C4-2B (cell line): ENCODE measurements at regions not wholly inside any gene's neighbourhood (a gene's known extent, or its start where the extent isn't known, plus 50 kb on each side); places are given as distances from the start of the nearest gene placed in this dataset.

Experiments
- H3K27ac ChIP-seq: fragments of 450-650 bp; 2 replicates; pipeline ENCODE4 v1.5.1; 2017
- ZFX ChIP-seq: fragments of 450-650 bp; IDR thresholded peaks from 2 replicates; pipeline ENCODE4 v1.6.1; 2017
- TF ChIP-seq, protein P1 (sequence below): fragments of 450-650 bp; conservative IDR thresholded peaks from 2 replicates; pipeline ENCODE4 v1.5.1; 2017; ENCODE audit warnings: mild to moderate bottlenecking

DNA sequence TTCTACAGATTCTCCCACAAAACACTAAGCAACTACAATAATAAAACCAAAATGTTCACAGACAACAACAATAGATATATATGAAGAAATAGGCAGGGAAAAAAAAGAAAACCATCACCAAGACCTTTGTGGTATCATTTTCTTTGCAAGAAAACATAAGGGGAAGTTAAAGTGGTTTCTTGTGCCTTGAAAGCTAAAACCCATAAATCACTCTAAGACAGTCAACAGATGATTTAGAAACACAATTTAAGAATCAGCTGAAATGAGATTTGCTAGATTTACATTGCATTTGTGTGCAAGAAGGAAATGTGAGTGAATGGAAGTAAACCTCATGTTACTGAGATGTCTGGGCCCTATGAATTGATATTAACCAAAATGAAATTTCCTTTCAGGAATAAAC, 1265.4 kb upstream of the GJE1 start:
- TF ChIP-seq, protein P1, sequence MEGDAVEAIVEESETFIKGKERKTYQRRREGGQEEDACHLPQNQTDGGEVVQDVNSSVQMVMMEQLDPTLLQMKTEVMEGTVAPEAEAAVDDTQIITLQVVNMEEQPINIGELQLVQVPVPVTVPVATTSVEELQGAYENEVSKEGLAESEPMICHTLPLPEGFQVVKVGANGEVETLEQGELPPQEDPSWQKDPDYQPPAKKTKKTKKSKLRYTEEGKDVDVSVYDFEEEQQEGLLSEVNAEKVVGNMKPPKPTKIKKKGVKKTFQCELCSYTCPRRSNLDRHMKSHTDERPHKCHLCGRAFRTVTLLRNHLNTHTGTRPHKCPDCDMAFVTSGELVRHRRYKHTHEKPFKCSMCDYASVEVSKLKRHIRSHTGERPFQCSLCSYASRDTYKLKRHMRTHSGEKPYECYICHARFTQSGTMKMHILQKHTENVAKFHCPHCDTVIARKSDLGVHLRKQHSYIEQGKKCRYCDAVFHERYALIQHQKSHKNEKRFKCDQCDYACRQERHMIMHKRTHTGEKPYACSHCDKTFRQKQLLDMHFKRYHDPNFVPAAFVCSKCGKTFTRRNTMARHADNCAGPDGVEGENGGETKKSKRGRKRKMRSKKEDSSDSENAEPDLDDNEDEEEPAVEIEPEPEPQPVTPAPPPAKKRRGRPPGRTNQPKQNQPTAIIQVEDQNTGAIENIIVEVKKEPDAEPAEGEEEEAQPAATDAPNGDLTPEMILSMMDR, result no peak
- no peak for TF ChIP-seq ZFX
- no peak overlapping the region for H3K27ac ChIP-seq

DNA sequence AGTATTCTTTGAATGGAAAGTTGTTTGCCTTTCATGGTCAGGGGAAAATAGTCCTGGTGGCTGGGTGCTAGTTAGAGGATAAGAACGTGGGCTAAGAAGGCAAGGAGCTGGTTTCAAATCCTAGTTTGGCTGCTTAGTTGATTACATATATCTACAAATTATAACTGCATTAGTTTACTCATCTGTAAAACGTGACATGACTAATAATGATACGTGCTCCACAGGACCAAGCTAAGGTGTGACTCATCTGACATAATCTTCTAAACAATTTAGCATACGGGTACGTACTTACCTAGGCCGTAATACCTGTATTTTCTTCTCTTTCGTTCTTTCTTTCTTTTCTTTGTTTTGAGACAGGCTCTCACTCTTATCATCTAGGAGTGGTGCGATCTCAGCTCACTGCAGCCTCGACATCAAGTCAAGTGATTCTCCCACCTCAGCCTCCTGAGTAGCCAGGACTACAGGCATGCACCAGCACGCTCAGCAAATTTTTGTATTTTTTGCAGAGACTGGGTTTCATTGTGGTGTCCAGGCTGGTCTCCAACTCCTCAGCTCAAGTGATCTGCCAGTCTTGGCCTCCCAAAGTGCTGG, 1274.2 kb upstream of the GJE1 start:
- H3K27ac ChIP-seq, result no peak overlapping the region
- TF ChIP-seq ZFX, result no peak
- TF ChIP-seq, protein P1, result no peak

DNA sequence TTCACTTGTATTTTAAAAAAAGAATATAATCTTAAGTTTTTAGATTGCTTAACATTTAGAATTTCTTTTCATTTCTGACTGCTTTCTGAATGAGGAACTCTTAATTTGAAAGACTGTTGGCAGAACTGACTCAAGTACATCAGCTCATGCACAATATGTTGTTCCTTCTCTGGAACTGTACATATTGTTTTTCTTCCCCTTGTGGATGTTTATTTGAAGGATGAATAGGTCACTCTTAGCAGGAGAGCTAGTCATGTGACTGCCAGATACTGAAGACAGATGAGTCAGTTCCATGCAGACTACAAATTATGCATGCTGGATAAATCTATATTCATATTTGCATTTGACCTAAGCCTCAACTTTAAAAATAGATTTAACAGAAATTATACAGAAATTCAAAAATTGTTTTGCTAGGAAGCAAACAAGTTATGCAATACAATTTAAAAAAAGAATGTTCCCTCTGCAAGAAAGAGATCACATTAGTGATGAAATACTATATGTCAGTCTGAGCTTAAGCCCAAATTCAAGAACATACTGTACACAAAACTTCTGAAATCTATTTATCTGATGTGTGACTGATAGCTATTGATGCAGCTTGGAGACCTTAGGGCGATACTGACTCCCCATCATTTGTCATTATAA, 1274.9 kb upstream of the GJE1 start:
- TF ChIP-seq, protein P1, result no peak
- TF ChIP-seq ZFX, result no peak
- H3K27ac ChIP-seq, result no peak overlapping the region

DNA sequence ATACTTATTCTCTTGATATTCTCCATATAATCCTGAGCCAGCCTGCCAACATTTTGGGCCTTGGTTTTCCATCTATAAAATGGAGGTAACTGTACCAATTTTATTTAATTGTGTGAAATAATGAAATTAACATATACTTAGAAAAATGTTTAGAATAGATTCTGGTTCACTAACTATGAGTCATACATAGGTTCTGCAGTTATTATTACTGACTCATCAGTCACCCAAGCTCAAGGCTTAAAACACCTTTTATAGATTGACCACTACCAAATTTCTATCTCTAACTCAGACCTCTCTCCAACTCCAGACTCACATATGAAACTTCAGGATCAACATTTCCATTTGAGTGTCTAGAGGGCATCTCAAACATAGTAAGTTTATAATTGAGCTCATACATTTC, 1277.2 kb upstream of the GJE1 start:
- TF ChIP-seq, protein P1, result no peak
- TF ChIP-seq ZFX, result no peak
- no peak overlapping the region for H3K27ac ChIP-seq

DNA sequence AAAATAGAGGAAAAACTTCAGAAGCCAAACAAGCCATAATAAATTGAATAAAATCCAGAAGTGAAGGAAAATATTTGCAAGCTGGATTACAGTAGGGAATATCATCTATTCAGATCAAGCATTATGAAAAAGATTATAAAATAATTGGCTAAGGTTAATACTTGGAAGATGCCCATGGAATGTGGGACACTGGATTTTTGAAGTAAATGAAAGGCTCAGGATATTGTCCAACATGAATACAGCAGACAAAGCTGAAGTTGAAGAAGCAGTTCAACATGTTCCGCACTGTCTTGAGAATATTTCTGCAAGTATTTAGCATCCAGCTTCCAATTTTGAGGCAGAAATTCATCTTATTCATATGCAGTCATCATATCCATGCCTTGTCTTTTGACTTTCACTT, 1278.4 kb upstream of the GJE1 start:
- TF ChIP-seq, protein P1, result no peak
- no peak for TF ChIP-seq ZFX
- H3K27ac ChIP-seq, result no peak overlapping the region

DNA sequence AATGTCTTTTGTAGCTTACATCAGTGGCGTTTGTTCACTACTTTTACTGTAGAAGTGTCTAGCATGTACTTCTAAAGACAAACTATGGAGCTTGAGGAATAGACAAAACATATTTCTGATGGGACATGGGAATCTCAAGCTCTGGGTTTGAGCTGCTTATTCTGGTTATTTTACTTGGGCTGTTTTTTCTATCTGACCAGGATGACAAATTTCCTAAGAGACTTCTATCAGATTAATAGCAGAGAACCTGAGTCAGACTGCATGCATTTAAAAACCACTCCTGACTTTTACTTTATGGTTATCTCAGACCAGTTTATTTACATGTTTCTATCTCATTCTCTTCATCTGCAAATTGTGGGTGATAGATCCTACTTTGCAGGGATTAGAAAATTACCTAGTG, 1282.3 kb upstream of the GJE1 start:
- TF ChIP-seq ZFX, result no peak
- TF ChIP-seq, protein P1, result no peak

DNA sequence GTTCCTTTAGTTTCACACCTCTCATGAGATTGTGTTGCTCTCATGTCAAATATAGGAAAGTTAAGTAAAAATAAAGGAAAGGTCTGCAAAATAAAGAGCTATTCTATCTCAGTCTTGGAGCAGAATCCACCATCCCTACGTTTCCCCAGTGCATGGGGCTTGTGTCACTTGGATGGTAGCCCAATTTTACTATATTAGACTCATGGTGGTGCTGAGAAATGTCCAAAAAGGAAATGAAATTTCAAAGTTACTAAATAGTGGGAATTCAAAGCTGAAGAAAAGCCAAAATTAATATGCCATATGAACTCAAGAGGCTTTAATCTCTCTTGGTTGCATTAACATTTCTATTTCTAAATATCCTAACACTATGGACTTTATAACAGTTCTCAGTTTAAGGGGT, 1283.3 kb upstream of the GJE1 start:
- H3K27ac ChIP-seq, result no peak overlapping the region
- TF ChIP-seq ZFX, result no peak
- TF ChIP-seq, protein P1, result no peak

More for the DNA sequence above, 1282.3 kb upstream of the GJE1 start:
- no peak overlapping the region for H3K27ac ChIP-seq
